ENCODE measurements at regions not wholly inside any gene's neighbourhood (a gene's known extent, or its start where the extent isn't known, plus 50 kb on each side); places are given as distances from the start of the nearest gene placed in this dataset.

DNA sequence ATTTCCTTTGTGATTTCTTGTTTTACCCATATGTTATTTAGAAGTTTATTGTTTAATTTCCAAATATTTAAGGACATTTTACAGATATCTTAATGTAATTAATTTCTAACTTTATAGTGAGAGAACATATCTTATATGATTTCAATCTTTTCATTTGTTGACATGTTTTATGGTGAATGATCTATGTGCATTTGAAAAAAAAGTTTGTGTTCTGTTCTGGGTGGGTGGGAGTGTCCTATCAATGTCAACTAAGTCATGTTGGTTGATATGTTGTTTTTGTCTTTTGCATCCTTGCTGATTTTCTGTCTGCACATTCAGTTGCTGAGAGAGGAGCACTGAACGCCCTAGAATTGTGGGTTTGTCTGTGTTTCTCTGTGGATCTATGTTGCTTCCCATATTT is 50.3 kb upstream of the CBFA2T3 start:
- DNase-seq, result no peak

GRCh38 chr16:89031715-89032659 is 55.0 kb upstream of the CBFA2T3 start:
- DNase-seq, result peak; percentile 85

DNA sequence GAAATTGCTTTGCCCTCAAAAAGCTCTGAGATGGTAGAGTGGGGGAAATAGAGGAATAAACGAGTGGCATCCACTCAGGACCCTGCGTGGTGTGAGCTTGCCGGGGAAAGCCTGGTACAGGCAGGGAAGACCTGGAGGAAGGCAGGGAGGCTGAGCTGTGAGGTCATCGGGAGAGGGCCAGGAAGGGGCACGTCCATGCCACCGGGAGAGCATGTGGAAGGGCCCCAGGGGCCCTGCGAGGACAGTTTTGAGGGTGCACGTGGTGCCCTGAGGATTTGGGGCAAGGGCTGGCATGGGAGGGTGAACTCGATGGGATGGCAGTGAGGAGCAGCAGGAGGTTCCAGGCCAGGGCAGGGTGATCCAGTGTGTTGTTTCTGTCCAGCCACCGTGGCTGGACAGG is 56.3 kb upstream of the CBFA2T3 start:
- no peak for DNase-seq

DNA sequence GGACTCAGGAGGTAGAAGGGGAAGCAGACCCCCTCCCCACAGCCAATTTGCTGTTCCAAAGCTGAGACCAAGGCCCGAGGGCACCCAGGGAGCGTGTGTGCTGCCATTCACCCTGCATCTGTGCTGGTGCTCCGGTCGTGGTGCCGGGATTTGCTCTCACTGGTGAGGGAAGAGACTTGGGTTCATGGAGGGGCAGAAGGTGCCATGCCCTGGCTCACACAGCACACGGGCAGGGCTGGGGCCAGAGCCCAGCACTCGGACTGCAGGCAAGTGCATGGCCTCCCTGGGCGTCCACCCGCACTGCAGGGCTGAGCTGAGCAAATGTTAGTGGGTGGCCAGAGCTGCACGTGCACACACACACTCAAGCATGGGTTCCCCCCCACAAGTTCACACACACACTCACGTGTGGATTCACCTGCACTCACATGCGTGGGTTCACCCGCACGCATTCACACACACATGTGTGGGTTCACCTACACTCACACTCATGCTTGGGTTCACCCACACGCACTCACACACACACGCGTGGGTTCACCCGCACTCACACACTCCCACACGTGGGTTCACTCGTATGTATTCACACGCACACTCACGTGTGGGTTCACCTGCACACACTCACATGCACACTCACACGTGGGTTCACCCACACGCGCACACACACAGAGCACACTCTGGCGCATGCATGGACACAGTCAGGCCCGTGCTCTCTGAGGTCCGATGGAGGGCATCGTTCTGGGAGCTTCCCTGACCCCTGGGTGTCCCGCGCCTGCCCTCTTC is 57.0 kb upstream of the CBFA2T3 start:
- DNase-seq, result no peak

DNA sequence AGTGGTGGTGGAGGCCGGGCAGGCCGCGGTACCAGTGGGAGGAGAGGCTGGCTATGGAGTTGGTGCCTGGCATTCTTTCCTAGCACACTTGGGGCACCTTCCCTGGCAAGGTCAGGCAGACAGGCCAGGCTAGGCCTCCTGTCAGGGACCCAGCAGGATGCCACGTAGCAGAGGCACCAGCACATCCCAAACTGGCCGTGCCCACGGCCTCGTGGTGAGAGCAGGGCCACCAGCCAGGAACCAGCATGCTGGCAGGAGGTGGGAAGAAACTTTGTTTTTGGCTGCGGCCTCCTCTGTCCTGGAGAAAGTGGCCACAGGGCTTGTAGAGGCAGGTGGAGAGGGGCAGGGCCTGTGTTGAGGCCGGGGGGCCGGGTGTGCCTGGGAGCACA is 57.6 kb upstream of the CBFA2T3 start:
- no peak for DNase-seq

GRCh38 chr16:89034971-89035668 is 58.1 kb upstream of the CBFA2T3 start:
- no peak for DNase-seq

DNA sequence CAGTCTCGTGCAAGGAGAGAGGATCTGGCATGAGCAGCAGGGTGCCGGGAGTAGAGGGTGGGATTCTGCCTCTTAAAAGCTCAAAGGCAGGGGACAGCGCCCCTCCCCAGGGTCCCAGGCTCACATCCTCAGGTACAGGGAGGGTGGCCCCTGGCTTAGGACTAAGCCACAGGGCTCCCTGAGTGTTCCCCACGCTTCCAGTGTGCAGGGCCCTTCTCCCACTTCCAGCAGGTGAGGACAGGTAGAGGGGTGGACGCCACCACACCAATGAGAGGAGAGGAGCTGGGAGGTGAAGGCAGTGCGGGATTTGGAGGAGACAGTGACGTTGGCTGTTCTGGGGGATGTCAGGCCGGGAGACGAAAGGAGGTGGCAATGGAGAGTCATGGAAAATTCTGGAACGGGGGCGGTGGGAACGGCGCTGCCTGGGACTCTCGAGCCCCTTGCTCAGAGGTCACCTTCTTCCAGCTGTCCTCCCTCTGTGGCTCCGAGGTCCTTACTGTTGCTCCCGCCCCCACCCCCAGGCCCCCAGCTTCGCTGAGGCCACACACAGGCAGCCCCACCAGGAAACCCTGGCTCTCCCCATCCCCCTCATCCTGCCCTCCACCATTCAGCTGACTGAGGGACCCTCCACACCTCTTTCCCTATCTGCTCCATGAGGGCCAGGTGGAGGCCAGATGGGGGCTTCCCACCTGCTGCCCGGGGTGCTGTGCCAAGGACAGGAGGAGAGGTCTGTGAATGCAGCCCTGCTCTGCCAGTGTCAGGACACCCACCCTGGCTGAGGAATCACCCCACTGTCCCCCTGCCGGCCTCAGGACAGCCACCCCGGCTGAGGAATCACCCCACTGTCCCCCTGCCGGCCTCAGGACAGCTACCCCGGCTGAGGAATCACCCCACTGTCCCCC is 57.7 kb upstream of the ACSF3 start:
- no peak for DNase-seq

DNA sequence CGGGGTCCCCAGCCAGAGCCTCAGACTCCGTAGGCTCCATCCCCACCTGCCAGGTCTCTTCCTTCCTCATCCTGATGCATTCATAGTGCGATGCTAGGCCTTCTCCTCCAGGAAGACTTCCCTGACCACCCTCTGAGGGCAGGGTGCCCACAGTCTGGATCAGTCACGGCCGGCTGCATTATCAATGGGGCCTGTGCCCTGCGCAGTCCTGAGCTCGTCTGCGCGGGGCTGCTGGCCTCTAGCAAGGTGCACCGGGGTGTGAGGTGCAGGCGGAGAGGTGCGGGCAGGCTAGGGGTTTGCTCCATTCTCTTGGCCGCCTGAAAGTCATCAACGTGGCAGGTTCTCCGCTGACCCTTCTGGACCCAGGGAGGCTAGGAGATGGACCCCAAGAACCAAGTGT is 56.9 kb upstream of the ACSF3 start:
- DNase-seq, result no peak

- peak; percentile 32 for DNase-seq
Measured at GRCh38 chr16:89037261-89038152, 56.1 kb upstream of the ACSF3 start.

- no peak for DNase-seq
Measured at GRCh38 chr16:89038221-89038721, 55.4 kb upstream of the ACSF3 start.

DNA sequence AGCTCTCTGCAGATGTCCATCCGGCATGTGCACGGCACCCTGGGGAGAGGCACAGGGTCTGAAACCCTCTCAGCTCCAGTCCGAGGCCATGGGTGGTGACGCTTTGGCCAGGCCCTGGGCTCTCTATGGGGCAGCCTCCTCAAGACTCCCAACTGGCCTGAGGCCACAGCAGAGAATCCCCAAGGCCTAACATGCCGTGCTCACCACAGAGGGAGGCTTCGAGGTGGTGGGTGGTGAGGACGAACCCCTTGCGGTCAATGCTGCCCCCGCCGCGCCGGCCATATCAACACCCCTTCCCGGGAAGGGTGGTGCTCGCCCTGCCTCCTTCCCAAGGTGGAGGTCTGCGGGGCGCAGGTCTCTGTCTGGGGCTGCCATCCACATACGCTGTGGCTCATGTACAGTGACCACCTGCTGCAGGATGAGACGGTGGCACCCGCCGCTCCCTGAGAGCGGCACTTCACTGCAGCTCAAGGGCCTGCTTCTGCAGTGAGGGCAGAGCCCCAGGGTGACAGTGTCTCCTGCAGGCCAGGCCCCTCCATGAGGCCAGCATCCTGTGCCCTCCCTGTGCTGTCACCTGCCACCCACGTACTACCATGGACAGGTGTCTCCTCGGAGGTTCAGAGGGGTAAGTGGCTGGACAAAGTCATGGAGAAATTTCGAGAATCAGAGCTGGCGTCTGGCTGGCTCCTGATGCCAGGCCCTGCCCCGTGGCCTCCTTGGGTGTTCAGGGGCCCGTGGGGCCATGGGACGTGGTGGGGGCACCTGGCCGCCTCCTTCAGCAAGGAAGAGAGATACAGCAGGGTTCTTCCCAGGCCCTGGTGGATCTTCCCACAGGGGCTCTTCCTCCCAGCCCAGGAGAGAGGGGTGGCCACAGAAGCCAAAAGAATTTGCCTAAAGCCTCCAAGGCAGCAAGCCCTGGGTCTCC is 54.6 kb upstream of the ACSF3 start:
- no peak for DNase-seq

DNA sequence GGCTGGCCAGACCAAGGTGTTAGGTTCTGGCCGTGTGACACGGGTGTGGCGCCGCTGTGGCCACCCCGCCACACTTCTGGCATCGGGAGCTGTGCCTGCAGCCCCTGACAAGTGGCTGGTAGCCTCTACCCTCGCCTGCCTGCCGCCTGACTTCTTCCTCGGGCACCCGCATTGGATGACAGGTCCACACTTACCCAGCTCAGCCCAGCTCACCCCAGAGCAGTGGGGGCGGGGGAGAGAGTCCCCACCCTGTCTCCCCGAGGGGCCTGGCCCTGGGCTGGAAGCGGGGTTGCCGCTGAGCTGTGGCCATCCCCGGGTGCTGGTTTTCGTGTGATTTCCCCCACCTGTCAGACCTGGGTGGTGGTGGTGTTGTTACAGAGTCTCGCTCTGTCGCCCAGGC is 53.9 kb upstream of the ACSF3 start:
- DNase-seq, result no peak

DNA sequence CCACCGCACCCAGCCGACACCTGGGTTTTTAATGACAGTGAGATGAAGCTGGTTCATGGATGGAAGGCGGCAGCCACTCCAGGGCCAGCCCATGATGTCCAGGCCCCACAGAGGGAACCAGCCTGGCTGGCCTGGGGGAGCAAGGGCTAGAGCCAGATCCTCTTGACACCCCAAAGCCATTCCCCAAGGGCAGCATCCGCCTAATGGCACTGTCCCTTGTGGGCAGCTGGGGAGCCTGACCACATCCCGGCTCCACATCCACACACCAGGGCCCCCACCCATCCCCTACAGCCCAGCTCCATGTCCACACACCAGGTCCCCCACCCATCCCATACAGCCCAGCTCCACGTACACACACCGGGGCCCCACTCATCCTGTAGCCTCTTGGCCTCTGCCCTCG is 53.3 kb upstream of the ACSF3 start:
- DNase-seq, result no peak

GRCh38 chr16:89040861-89041570 is 52.6 kb upstream of the ACSF3 start:
- DNase-seq, result no peak

GRCh38 chr16:89041571-89042481 is 51.8 kb upstream of the ACSF3 start:
- DNase-seq, result no peak

- DNase-seq, result no peak
Measured at GRCh38 chr16:89042711-89043551, 50.7 kb upstream of the ACSF3 start.
